ENCODE measurements at regions not wholly inside any gene's neighbourhood (a gene's known extent, or its start where the extent isn't known, plus 50 kb on each side); places are given as distances from the start of the nearest gene placed in this dataset.
A peak's percentile ranks its signal among the peaks of the same experiment; 100 is the strongest.

GRCh38 chr6:88238901-88239300 lies 72.8 kb upstream of the CNR1 start:
- DNase-seq (ENCODE audit: low read depth in 3 of 3) = no peak

GRCh38 chr6:88238065-88238464 lies 71.9 kb upstream of the CNR1 start:
- DNase-seq (ENCODE audit: low read depth in 3 of 3) = peak in 1 of 3 donors; percentile 4

- no peak for DNase-seq (ENCODE audit: low read depth in 3 of 3)
Observed at GRCh38 chr6:88236612-88237360, 70.6 kb upstream of the CNR1 start.

GRCh38 chr6:88232753-88233152 lies 66.6 kb upstream of the CNR1 start:
- DNase-seq (ENCODE audit: low read depth in 3 of 3) = no peak

GRCh38 chr6:88223298-88223697 lies 57.2 kb upstream of the CNR1 start:
- no peak for DNase-seq (ENCODE audit: low read depth in 3 of 3)

GRCh38 chr6:88220493-88220892 lies 54.3 kb upstream of the CNR1 start:
- DNase-seq (ENCODE audit: low read depth in 3 of 3) = no peak

- DNase-seq (ENCODE audit: low read depth in 3 of 3) = no peak
Observed at GRCh38 chr6:88216182-88216581, 50.0 kb upstream of the CNR1 start.

Data from stimulated activated CD4-positive, alpha-beta T cell treated with anti-CD3 and anti-CD28 coated beads, TNF-alpha, amount 100 ng/mL, for 48 hours (primary cell).